ENCODE measurements at regions not wholly inside any gene's neighbourhood (a gene's known extent, or its start where the extent isn't known, plus 50 kb on each side); places are given as distances from the start of the nearest gene placed in this dataset.

DNA sequence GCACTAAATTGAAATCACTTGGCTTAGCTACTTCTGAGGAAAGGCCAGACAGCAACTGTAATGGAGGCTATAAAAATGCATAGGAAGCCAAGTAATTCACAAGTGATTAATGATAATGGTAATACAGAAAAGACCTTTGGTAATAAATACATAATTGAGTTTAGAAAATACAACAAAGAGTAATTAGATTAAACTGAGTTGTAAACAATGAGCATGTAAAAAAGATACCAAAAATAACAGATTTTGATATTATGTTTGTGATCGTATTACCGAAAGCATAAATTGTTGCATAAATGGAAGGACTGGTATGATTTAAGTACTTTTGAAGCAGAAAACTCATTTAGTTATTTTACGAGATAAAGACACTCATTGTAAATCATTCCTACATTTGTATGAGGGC, 556.7 kb upstream of the TMPRSS15 start:
- TF ChIP-seq POLR2A (IDR thresholded peaks at IDR 0.05): no peak
- no peak for TF ChIP-seq POLR2AphosphoS5 (IDR thresholded peaks at IDR 0.05)
